ENCODE measurements at regions not wholly inside any gene's neighbourhood (a gene's known extent, or its start where the extent isn't known, plus 50 kb on each side); places are given as distances from the start of the nearest gene placed in this dataset.

DNA sequence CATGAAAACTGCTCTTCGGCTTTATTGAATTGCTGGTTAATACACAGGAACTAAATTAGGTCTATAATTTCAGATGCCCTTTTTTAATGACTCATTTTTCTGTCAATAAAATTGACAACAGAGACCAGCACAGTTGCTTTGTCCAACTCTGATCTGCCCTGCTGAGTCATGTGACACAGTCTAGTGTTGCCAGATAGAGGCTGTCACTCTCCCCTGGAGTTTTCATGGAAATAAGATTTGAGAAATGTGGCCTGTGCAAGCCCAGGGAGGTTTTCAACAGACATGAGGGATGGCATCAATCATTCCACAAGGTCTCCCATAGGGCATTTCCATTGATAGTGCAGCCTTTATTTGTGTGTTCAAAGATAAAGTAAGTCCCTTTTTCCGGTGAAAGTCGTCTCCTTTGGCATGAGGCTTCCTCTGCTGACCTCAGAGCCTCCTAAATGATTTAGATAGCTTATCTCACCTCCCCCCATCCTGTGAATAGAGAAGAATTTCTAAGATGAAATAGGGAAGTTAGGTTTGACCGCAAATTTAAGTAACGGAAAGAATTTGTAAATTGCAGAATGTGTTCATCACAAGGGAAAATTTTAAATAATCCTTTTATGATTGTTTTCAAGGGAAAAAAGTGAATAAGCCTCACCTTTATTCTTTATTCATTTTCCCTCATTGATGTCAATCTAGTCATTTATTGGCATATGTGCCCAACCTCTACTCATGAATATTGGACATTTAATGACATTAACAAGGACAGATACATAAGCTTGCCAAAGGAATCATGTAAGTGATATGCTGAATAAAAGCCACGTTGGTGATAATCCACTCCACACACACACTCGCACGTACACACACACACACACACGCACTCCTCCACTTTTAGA is 277.7 kb downstream of the ADGB start:
- Mint-ChIP-seq H3K27me3 (ENCODE audit: unreplicated experiment) (peaks cover 1% of the 10 kb centered on the region), H3K9me3 (ENCODE audit: unreplicated experiment) (peaks cover 1% of the 10 kb centered on the region), H3K36me3 (ENCODE audit: unreplicated experiment) (no peaks in the 10 kb centered on the region), H3K4me1 (ENCODE audit: low read depth, unreplicated experiment) (peaks cover 22% of the 10 kb centered on the region), H3K4me3 (ENCODE audit: unreplicated experiment) (no peak overlapping the region), H3K27ac (ENCODE audit: unreplicated experiment) (no peak overlapping the region)
- TF ChIP-seq, protein P1, sequence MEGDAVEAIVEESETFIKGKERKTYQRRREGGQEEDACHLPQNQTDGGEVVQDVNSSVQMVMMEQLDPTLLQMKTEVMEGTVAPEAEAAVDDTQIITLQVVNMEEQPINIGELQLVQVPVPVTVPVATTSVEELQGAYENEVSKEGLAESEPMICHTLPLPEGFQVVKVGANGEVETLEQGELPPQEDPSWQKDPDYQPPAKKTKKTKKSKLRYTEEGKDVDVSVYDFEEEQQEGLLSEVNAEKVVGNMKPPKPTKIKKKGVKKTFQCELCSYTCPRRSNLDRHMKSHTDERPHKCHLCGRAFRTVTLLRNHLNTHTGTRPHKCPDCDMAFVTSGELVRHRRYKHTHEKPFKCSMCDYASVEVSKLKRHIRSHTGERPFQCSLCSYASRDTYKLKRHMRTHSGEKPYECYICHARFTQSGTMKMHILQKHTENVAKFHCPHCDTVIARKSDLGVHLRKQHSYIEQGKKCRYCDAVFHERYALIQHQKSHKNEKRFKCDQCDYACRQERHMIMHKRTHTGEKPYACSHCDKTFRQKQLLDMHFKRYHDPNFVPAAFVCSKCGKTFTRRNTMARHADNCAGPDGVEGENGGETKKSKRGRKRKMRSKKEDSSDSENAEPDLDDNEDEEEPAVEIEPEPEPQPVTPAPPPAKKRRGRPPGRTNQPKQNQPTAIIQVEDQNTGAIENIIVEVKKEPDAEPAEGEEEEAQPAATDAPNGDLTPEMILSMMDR (IDR thresholded peaks at IDR 0.05; ENCODE audit: partially characterized antibody, unreplicated experiment) = no peak
- no peak for DNase-seq

DNA sequence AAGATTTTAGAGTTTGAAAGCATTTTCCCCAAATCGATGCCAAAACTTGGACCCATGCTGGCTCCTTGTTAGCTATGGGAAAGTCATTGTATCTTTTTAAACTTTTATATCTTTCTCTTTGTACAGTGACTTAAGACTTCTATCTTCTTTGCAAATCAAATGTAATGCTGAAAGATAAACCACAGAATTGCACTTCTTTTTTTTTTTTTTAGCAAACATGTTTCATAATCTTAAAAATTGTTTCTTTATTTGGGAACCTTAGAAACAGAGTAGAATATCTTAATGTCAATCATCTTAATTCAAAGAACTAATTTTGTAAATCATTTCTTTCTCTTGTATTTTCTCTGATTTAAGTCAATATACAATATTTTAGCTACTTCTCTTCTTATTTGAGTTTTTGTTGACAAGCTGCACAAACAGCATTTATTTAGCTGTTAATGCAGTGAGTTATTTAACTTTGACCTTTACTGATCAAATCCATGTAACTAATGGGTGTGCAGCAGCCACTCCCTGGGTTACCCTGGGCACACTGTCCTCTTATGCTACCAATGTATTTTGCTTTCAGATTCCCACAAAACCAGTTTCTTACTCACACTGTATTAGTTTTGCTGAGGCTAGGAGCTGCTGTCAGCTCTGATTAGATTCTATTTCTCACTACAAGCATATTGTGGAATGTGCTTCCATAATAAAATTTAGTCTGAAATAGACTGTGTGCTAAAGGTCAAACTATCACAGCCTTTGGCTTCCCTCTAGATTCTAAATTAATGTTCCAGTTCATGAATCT is 279.6 kb downstream of the ADGB start:
- TF ChIP-seq, protein P1 (IDR thresholded peaks at IDR 0.05; ENCODE audit: partially characterized antibody, unreplicated experiment) = no peak

DNA sequence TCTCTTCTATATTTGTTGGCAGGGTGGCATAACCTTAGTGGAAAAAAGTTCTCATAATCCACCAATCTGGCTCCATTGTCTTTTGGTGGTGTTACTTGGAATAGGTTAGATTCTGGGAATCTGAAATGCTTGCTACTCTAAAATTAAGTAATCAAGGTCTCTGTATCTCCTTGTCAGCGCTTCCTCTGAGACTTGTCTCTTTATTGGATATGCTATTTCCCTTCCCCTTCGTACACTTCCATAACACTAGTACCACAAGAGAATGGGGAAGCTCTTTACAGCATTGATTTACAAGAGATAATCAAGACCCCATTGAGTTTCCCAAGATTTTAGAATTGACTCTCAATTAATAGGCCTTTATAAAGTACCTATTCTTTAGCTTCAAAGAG is 280.2 kb downstream of the ADGB start:
- no peak overlapping the region for H3K27ac Mint-ChIP-seq (ENCODE audit: unreplicated experiment)
- H3K4me1 Mint-ChIP-seq (ENCODE audit: low read depth, unreplicated experiment) = peaks cover 12% of the 10 kb centered on the region
- TF ChIP-seq, protein P1 (IDR thresholded peaks at IDR 0.05; ENCODE audit: partially characterized antibody, unreplicated experiment) = no peak
- H3K9me3 Mint-ChIP-seq (ENCODE audit: unreplicated experiment) = no peaks in the 10 kb centered on the region
- no peak overlapping the region for H3K4me3 Mint-ChIP-seq (ENCODE audit: unreplicated experiment)
- no peaks in the 10 kb centered on the region for H3K27me3 Mint-ChIP-seq (ENCODE audit: unreplicated experiment)
- no peaks in the 10 kb centered on the region for H3K36me3 Mint-ChIP-seq (ENCODE audit: unreplicated experiment)
- no peak for DNase-seq

More for the DNA sequence above, 279.6 kb downstream of the ADGB start:
- H3K36me3 Mint-ChIP-seq (ENCODE audit: unreplicated experiment) = no peaks in the 10 kb centered on the region
- no peaks in the 10 kb centered on the region for H3K27me3 Mint-ChIP-seq (ENCODE audit: unreplicated experiment)
- H3K9me3 Mint-ChIP-seq (ENCODE audit: unreplicated experiment) = no peaks in the 10 kb centered on the region
- H3K4me3 Mint-ChIP-seq (ENCODE audit: unreplicated experiment) = no peak overlapping the region
- no peak for DNase-seq
- H3K4me1 Mint-ChIP-seq (ENCODE audit: low read depth, unreplicated experiment) = peaks cover 12% of the 10 kb centered on the region
- H3K27ac Mint-ChIP-seq (ENCODE audit: unreplicated experiment) = no peak overlapping the region

DNA sequence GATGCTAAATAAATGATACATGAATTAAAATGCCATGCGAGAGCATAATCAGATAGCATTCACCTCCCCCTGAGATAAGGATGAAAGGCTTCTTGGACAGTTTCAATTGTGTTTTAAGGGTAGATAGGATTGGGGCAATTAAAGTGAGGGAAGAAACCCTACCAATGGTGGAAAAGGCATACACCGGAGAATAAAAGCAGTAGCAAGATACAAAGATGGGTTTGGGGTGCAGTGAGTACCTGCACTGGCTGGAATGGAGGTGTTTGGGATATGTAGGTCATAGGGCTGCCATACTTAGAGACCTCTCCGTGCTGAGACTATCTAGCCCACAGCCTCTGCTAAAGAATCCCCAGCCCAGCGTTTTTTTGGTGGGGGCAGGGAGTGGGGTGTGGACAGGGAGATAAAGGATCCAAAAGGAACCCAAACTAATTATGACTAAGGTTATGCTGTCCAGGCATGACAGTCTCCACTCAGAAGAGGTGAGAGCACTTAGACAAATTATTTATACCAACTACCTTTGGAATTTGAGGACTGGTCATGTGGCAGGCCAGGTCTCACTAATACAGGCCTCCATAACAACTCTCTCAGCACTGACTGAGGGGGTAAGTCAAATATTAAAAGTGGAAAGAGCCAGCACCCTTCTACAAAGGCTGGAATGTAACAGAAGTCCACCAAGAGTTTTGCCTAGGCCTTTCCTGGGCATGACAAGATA is 280.8 kb downstream of the ADGB start:
- H3K9me3 Mint-ChIP-seq (ENCODE audit: unreplicated experiment) = no peaks in the 10 kb centered on the region
- peaks cover 12% of the 10 kb centered on the region for H3K4me1 Mint-ChIP-seq (ENCODE audit: low read depth, unreplicated experiment)
- H3K4me3 Mint-ChIP-seq (ENCODE audit: unreplicated experiment) = no peak overlapping the region
- no peaks in the 10 kb centered on the region for H3K36me3 Mint-ChIP-seq (ENCODE audit: unreplicated experiment)
- TF ChIP-seq, protein P1 (IDR thresholded peaks at IDR 0.05; ENCODE audit: partially characterized antibody, unreplicated experiment) = no peak
- no peak overlapping the region for H3K27ac Mint-ChIP-seq (ENCODE audit: unreplicated experiment)
- DNase-seq = no peak
- H3K27me3 Mint-ChIP-seq (ENCODE audit: unreplicated experiment) = no peaks in the 10 kb centered on the region
